ENCODE measurements at regions not wholly inside any gene's neighbourhood (a gene's known extent, or its start where the extent isn't known, plus 50 kb on each side); places are given as distances from the start of the nearest gene placed in this dataset.

GRCh38 chr4:187814737-187815465 lies 180.7 kb upstream of the ZFP42 start:
- CTCF ChIA-PET, result interaction anchor here (0.6 to 0.7 kb wide), 3 partner anchors 64 to 1095 kb away, joined by 3 to 5 read pairs (median 3); no protein-coding TSS in a partner anchor

GRCh38 chr4:187826725-187827124 lies 168.8 kb upstream of the ZFP42 start:
- DNase-seq (ENCODE audit: low spot score), result no peak
- TF ChIP-seq CTCF (conservative IDR thresholded peaks at IDR 0.05; ENCODE audit: low read depth), result no peak
- ChIA-PET CTCF (no interaction called here), POLR2A (ENCODE audit: low non-redundant PET) (no interaction called here)
- no peak overlapping the region for H3K27ac ChIP-seq

More at GRCh38 chr4:187814737-187815465, 180.7 kb upstream of the ZFP42 start:
- TF ChIP-seq CTCF (conservative IDR thresholded peaks at IDR 0.05; ENCODE audit: low read depth), result no peak
- H3K27ac ChIP-seq, result peak overlapping the region; percentile 94
- peak; percentile 24 for DNase-seq (ENCODE audit: low spot score)
- POLR2A ChIA-PET (ENCODE audit: low non-redundant PET), result no interaction called here

- POLR2A ChIA-PET (ENCODE audit: low non-redundant PET), result no interaction called here
- no peak for DNase-seq (ENCODE audit: low spot score)
- H3K27ac ChIP-seq, result no peak overlapping the region
- no peak for TF ChIP-seq CTCF (conservative IDR thresholded peaks at IDR 0.05; ENCODE audit: low read depth)
- CTCF ChIA-PET, result no interaction called here
Measured at GRCh38 chr4:187827631-187828030, 167.9 kb upstream of the ZFP42 start.

GRCh38 chr4:187839765-187840164 lies 155.8 kb upstream of the ZFP42 start:
- H3K27ac ChIP-seq, result no peak overlapping the region
- no peak for DNase-seq (ENCODE audit: low spot score)
- TF ChIP-seq CTCF (conservative IDR thresholded peaks at IDR 0.05; ENCODE audit: low read depth), result no peak
- POLR2A ChIA-PET (ENCODE audit: low non-redundant PET), result no interaction called here
- CTCF ChIA-PET, result no interaction called here

GRCh38 chr4:187840814-187841213 lies 154.8 kb upstream of the ZFP42 start:
- H3K27ac ChIP-seq, result no peak overlapping the region
- POLR2A ChIA-PET (ENCODE audit: low non-redundant PET), result no interaction called here
- no peak for DNase-seq (ENCODE audit: low spot score)
- CTCF ChIA-PET, result no interaction called here
- TF ChIP-seq CTCF (conservative IDR thresholded peaks at IDR 0.05; ENCODE audit: low read depth), result no peak

- no peak overlapping the region for H3K27ac ChIP-seq
- POLR2A ChIA-PET (ENCODE audit: low non-redundant PET), result no interaction called here
- no peak for DNase-seq (ENCODE audit: low spot score)
- CTCF ChIA-PET, result interaction anchor here (0.5 kb wide), 1 partner anchor 15 kb away, joined by 3 read pairs; no protein-coding TSS in a partner anchor
- no peak for TF ChIP-seq CTCF (conservative IDR thresholded peaks at IDR 0.05; ENCODE audit: low read depth)
Measured at GRCh38 chr4:187849556-187850225, 145.9 kb upstream of the ZFP42 start.

Measured in RWPE1 (cell line).